ENCODE measurements at regions not wholly inside any gene's neighbourhood (a gene's known extent, or its start where the extent isn't known, plus 50 kb on each side); places are given as distances from the start of the nearest gene placed in this dataset.
"Not testable (repeated sequence)": the region's sequence is repeated elsewhere in the genome, so short reads cannot be mapped to it uniquely, and the experiment has no call there.

DNA sequence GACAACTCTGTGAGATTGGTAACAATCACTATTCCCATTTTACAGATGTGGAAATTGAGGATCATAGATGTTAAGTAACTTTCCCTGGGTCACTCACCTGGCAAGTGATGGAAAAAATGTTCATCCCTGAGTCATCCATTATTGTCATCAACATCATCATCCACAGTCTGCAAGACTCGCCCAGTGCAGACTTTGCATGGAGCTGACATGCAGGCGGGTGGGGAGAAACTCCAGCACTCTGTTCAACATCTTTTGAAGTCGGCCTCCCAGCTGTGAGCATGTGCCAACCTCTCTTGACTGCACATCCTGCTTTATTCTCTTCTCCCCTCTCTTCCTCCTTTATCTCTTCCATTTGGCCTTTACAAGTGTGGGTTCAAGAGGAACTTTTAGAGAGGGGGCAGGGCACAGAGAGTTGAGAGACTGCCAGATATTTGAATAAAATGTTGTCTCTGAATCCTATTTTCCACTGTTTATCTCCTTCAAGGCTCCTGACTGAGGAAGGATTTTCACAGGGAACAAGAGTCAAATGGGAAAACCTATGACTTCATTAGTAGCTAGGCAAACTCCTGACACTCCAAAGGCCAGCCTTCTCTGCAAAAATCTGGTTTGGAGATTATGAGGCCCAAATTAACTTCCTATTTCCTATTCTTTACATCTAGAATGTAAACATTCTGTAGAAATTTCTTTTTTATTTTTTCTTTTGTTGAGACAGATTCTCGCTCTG, 283.7 kb upstream of the PODXL start:
- TF ChIP-seq SPI1 (IDR thresholded peaks at IDR 0.05; ENCODE audit: low read depth, low read length) = no peak
- TF ChIP-seq PAX5 (IDR thresholded peaks at IDR 0.05; ENCODE audit: insufficient read depth, low read length, severe bottlenecking) = no peak
- no peak for TF ChIP-seq POLR2A (IDR thresholded peaks at IDR 0.05; ENCODE audit: low read depth, low read length)
- no peak for TF ChIP-seq TAF1 (IDR thresholded peaks at IDR 0.05; ENCODE audit: low read depth, low read length)
- TF ChIP-seq POLR2AphosphoS5 (IDR thresholded peaks at IDR 0.05; ENCODE audit: low read depth, low read length) = no peak
- FAIRE-seq (no peak), DNase-seq (ENCODE audit: insufficient read length, low spot score) (no peak)

DNA sequence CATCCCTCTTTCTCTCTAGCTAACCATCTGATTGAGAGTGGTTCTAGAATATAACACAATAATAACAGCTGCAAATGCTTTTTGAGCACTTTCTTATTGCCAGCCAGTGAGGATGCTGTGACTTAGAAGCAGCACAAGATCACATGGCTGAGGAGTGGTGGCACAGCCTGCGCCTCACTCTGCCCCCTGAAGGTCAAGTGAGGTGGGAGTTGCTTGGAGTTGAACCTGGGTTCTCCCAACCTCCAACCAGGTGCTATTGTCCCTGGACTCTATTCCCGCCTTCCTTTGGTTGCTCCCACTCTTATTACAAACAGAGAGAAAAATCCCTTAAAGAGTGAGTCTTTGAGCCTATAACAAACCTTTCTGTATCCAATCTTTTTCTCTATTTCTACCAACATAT, 280.3 kb upstream of the PODXL start:
- no peak for FAIRE-seq
- TF ChIP-seq POLR2AphosphoS5 (IDR thresholded peaks at IDR 0.05; ENCODE audit: low read depth, low read length) = no peak
- TF ChIP-seq POLR2A (IDR thresholded peaks at IDR 0.05; ENCODE audit: low read depth, low read length) = no peak
- TF ChIP-seq PAX5 (IDR thresholded peaks at IDR 0.05; ENCODE audit: insufficient read depth, low read length, severe bottlenecking) = no peak
- TF ChIP-seq TAF1 (IDR thresholded peaks at IDR 0.05; ENCODE audit: low read depth, low read length) = no peak
- TF ChIP-seq POU2F2 (IDR thresholded peaks at IDR 0.05; ENCODE audit: low read depth, low read length) = no peak
- TF ChIP-seq SPI1 (IDR thresholded peaks at IDR 0.05; ENCODE audit: low read depth, low read length) = no peak
- DNase-seq (ENCODE audit: insufficient read length, low spot score) = no peak

DNA sequence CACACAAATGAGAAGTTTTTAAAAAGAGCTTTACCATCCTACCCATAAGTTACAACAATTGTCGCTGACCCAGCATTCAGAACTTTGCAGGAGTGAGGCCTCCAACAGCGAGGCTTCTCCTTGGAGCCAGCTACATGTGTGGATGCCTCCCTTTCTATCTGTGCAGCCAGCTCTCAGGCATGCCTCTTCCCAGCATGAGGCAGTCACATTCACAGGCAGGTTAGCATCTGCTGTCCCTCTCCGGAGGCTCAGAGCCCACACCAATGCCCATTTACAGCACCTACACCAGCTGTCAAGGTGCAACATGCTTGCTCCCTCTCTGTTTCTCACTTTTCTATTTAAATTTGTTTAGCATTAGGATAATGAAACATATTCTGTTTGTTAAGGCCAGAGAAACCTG, 278.7 kb upstream of the PODXL start:
- TF ChIP-seq POU2F2 (IDR thresholded peaks at IDR 0.05; ENCODE audit: low read depth, low read length) = no peak
- FAIRE-seq (no peak), DNase-seq (ENCODE audit: insufficient read length, low spot score) (no peak)

GRCh38 chr7:131830681-131831080, 274.3 kb upstream of the PODXL start:
- TF ChIP-seq POLR2AphosphoS5 (IDR thresholded peaks at IDR 0.05; ENCODE audit: low read depth, low read length) = no peak
- TF ChIP-seq POLR2A (IDR thresholded peaks at IDR 0.05; ENCODE audit: low read depth, low read length) = no peak
- TF ChIP-seq PAX5 (IDR thresholded peaks at IDR 0.05; ENCODE audit: insufficient read depth, low read length, severe bottlenecking) = no peak
- no peak for TF ChIP-seq POU2F2 (IDR thresholded peaks at IDR 0.05; ENCODE audit: low read depth, low read length)
- no peak for TF ChIP-seq SPI1 (IDR thresholded peaks at IDR 0.05; ENCODE audit: low read depth, low read length)
- TF ChIP-seq TAF1 (IDR thresholded peaks at IDR 0.05; ENCODE audit: low read depth, low read length) = no peak
- DNase-seq (ENCODE audit: insufficient read length, low spot score) (no peak), FAIRE-seq (no peak)

GRCh38 chr7:131829947-131830558, 273.6 kb upstream of the PODXL start:
- FAIRE-seq = no peak
- TF ChIP-seq PAX5 (IDR thresholded peaks at IDR 0.05; ENCODE audit: insufficient read depth, low read length, severe bottlenecking) = no peak
- no peak for TF ChIP-seq POLR2AphosphoS5 (IDR thresholded peaks at IDR 0.05; ENCODE audit: low read depth, low read length)
- no peak for TF ChIP-seq TAF1 (IDR thresholded peaks at IDR 0.05; ENCODE audit: low read depth, low read length)
- TF ChIP-seq POLR2A (IDR thresholded peaks at IDR 0.05; ENCODE audit: low read depth, low read length) = no peak
- no peak for TF ChIP-seq POU2F2 (IDR thresholded peaks at IDR 0.05; ENCODE audit: low read depth, low read length)
- TF ChIP-seq SPI1 (IDR thresholded peaks at IDR 0.05; ENCODE audit: low read depth, low read length) = no peak

GRCh38 chr7:131827421-131827820, 271.0 kb upstream of the PODXL start:
- TF ChIP-seq POLR2AphosphoS5 (IDR thresholded peaks at IDR 0.05; ENCODE audit: low read depth, low read length) (no peak), SPI1 (IDR thresholded peaks at IDR 0.05; ENCODE audit: low read depth, low read length) (no peak), POLR2A (IDR thresholded peaks at IDR 0.05; ENCODE audit: low read depth, low read length) (no peak), POU2F2 (IDR thresholded peaks at IDR 0.05; ENCODE audit: low read depth, low read length) (no peak), TAF1 (IDR thresholded peaks at IDR 0.05; ENCODE audit: low read depth, low read length) (no peak), PAX5 (IDR thresholded peaks at IDR 0.05; ENCODE audit: insufficient read depth, low read length, severe bottlenecking) (no peak)
- DNase-seq (ENCODE audit: insufficient read length, low spot score) (no peak), FAIRE-seq (no peak)

More at GRCh38 chr7:131829947-131830558, 273.6 kb upstream of the PODXL start:
- DNase-seq (ENCODE audit: insufficient read length, low spot score) = no peak

- TF ChIP-seq PAX5 (IDR thresholded peaks at IDR 0.05; ENCODE audit: insufficient read depth, low read length, severe bottlenecking) (no peak), POU2F2 (IDR thresholded peaks at IDR 0.05; ENCODE audit: low read depth, low read length) (no peak), SPI1 (IDR thresholded peaks at IDR 0.05; ENCODE audit: low read depth, low read length) (no peak), POLR2AphosphoS5 (IDR thresholded peaks at IDR 0.05; ENCODE audit: low read depth, low read length) (no peak), TAF1 (IDR thresholded peaks at IDR 0.05; ENCODE audit: low read depth, low read length) (no peak), POLR2A (IDR thresholded peaks at IDR 0.05; ENCODE audit: low read depth, low read length) (no peak)
- FAIRE-seq (no peak), DNase-seq (ENCODE audit: insufficient read length, low spot score) (no peak)
Measured at GRCh38 chr7:131826960-131827359, 270.5 kb upstream of the PODXL start.

GRCh38 chr7:131823961-131824440, 267.6 kb upstream of the PODXL start:
- not testable (repeated sequence) for FAIRE-seq; DNase-seq (ENCODE audit: insufficient read length, low spot score)

GRCh38 chr7:131819891-131820290, 263.5 kb upstream of the PODXL start:
- DNase-seq (ENCODE audit: insufficient read length, low spot score) = no peak
- no peak for TF ChIP-seq POLR2A (IDR thresholded peaks at IDR 0.05; ENCODE audit: low read depth, low read length)
- TF ChIP-seq POLR2AphosphoS5 (IDR thresholded peaks at IDR 0.05; ENCODE audit: low read depth, low read length) = no peak
- TF ChIP-seq TAF1 (IDR thresholded peaks at IDR 0.05; ENCODE audit: low read depth, low read length) = no peak
- TF ChIP-seq PAX5 (IDR thresholded peaks at IDR 0.05; ENCODE audit: insufficient read depth, low read length, severe bottlenecking) = no peak
- TF ChIP-seq SPI1 (IDR thresholded peaks at IDR 0.05; ENCODE audit: low read depth, low read length) = no peak
- no peak for TF ChIP-seq POU2F2 (IDR thresholded peaks at IDR 0.05; ENCODE audit: low read depth, low read length)
- no peak for FAIRE-seq

- DNase-seq (ENCODE audit: insufficient read length, low spot score) (no peak), FAIRE-seq (no peak)
- TF ChIP-seq POU2F2 (IDR thresholded peaks at IDR 0.05; ENCODE audit: low read depth, low read length) (no peak), PAX5 (IDR thresholded peaks at IDR 0.05; ENCODE audit: insufficient read depth, low read length, severe bottlenecking) (no peak)
Measured at GRCh38 chr7:131816391-131817007, 260.1 kb upstream of the PODXL start.
